HG03280 (cell line): ENCODE measurements at regions not wholly inside any gene's neighbourhood (a gene's known extent, or its start where the extent isn't known, plus 50 kb on each side); places are given as distances from the start of the nearest gene placed in this dataset.

Experiments used
- ATAC-seq: cut with Tn5 transposase; IDR thresholded peaks from one replicate; pipeline ENCODE4 v1.9.1; 2021; ENCODE audit warnings: mild to moderate bottlenecking, moderate library complexity; ENCODE audit not compliant: unreplicated experiment

GRCh38 chr1:234990328-234990675 lies 138.3 kb downstream of the TOMM20 start:
- no peak for ATAC-seq

GRCh38 chr1:234989479-234990327 lies 138.9 kb downstream of the TOMM20 start:
- ATAC-seq = no peak

GRCh38 chr1:234989019-234989418 lies 139.6 kb downstream of the TOMM20 start:
- no peak for ATAC-seq

GRCh38 chr1:234988536-234988935 lies 140.1 kb downstream of the TOMM20 start:
- no peak for ATAC-seq

- ATAC-seq = no peak
Measured at GRCh38 chr1:234988155-234988517, 140.5 kb downstream of the TOMM20 start.

DNA sequence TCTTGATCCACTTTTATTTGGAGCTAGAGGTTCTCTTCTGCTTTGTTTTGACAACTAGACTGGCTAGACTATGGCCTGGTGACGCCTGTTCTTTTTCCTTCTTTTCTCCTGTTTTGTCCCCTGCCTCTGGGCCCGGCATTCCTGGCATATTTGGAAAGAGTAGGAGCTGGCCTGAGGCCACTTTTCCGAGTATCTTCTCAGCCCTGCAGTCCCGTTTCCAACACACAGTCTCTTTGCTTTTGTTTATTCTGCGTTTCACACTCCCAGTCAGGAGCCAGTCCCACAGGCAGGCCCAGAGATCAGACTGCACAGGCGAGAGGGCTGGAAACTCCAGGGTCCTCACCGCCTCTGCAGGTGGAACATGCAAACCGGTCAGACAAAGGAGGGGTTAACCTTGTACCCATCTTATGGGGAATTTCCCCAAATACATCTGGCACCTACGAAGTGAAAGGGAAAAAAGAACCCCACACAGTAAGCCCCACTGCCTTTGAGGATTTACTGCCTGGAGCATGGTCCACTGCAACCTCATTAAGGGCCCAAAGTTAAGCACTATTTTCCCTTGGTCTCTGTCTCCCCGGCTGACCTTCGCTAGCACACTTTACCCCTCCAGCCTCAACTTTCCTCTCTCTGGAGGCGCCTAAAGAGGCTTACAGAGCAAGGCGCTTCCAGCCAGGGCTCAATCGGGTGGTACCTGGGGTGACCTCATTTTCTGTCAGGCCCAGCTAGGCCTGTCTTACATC lies 141.1 kb downstream of the TOMM20 start:
- no peak for ATAC-seq

- ATAC-seq = no peak
Measured at GRCh38 chr1:234986750-234987414, 141.8 kb downstream of the TOMM20 start.

DNA sequence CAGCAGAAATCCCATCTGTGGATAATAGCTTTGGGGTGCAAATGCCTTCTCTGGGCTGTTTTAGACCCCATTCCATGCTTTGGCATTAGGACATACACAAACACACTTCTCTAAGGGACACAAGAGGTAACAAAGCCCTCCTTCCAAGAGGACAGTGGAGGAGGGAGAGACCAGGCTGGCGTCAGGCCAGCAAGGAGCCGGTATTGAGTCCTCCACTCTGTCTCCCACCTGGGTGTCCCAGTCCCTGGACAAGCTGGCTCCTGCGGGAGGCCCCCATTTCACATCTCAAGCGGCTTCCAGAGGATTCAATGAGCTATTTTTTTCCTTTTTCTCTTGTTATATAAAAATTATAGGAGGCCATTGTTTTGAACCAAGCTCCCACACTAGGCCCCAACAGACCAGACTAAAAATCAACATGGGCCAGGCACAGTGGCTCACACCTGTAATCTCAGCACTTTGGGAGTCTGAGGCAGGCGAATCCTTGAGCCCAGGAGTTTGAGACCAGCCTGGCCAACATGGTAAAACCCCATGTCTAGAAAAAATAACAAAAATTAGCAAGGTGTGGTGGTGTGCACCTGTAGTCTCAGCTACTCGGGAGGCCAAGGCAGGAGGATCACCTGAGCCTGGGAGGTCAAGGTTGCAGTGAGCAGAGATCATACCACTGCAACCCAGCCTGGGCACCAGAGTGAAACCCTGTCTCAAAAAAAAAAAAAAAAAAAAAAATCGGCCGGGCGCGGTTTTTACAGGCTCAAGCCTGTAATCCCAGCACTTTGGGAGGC lies 142.9 kb downstream of the TOMM20 start:
- ATAC-seq = no peak

GRCh38 chr1:234985007-234985370 lies 143.6 kb downstream of the TOMM20 start:
- no peak for ATAC-seq

DNA sequence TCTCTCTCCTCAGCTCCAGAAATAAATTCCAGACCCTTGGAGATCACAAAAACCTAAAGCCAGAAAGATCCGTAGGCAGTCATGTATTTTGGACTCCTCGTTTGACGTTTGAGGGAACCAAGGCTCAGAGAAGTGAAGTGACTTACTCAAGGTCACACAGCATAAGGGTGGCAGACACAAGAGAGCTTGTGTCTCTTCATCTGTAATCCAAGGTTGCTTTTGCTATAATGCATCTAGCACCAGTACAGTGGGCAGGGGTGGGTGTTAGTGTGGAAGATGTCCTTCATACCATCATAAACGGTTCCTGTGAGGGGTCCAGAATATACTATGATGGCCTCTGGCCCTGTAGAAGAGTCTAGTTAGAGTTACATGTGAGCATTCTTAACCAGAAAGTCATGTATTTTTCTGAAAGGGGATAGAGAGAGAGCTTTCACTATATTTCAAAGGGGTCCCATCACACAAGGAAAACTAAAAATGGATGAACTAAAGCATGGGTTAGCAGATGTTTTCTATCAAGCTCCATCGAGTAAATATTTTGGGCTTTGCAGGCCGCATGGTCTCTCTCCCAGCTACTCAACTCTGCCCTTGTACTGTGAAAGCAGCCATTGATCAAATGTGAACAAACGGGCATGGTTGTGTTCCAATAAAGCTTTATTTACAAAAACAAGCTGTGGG lies 144.9 kb downstream of the TOMM20 start:
- ATAC-seq = no peak

- no peak for ATAC-seq
Measured at GRCh38 chr1:234981758-234982157, 146.9 kb downstream of the TOMM20 start.

DNA sequence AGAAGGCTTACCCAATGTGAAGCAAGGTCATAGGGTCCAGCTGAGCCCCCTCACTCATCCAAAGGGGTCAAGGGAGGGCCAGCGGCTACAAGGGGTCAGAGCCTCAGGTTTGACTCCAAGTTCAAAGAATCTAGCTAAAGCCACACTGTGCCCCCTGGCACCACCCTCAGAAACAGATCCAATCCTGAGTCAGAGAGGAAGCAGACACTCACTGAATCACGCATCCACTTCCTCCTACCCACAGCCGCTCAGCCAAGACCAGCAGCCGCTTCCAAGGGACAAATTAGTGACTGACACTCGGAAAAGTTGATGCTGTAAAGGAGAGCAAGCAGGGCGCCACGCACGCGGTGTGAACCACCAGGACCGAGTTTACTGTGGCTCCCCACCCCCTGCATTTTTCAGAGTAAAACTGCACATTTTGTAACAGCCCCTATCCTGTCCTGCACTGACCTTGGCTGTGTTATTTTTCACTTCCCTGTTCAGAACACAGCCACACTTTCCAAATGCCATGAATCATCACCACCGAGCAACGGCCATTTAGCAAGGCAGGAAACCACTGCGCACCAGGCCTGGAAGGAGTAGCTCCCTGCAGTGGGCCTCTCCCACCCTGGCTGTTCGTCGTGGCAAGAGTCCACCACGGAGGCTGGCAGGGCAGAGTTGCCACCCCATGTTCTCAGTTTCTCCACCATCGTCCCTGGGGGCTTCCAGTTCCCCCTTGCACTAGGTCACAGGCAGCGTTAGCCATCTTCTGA lies 147.8 kb downstream of the TOMM20 start:
- peak; percentile 31 for ATAC-seq

GRCh38 chr1:234980291-234980644 lies 148.4 kb downstream of the TOMM20 start:
- ATAC-seq = peak; percentile 1

GRCh38 chr1:234979296-234980279 lies 149.0 kb downstream of the TOMM20 start:
- no peak for ATAC-seq

- peak; percentile 71 for ATAC-seq
Measured at GRCh38 chr1:234978397-234979295, 150.0 kb downstream of the TOMM20 start.

DNA sequence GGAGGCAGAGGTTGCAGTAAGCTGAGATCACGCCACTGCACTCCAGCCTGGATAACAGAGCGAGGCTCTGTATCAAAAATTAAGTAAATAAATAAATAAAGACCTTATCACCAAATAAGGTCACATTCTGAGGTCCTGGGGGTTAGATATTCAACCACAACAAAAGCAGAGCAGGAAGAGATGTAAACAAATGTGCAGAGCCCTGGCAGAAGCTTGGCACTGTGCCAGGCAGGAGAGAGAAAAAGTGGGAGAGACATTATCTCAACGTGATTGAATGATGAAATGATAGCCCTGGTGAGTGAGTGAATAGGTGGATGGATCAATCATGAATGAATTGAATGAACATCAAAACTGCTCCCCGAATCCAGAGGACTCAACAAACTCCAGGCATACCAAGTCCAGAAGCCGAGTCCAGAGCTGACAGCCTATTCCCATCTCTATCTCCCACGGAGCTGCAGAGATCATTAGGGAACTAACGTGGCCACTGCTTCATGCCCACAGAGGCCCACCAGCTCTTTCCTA lies 150.7 kb downstream of the TOMM20 start:
- ATAC-seq = no peak

- ATAC-seq = no peak
Measured at GRCh38 chr1:234976861-234977680, 151.6 kb downstream of the TOMM20 start.
